NT2/D1 (cell line): ENCODE measurements at regions not wholly inside any gene's neighbourhood (a gene's known extent, or its start where the extent isn't known, plus 50 kb on each side); places are given as distances from the start of the nearest gene placed in this dataset.

ENCODE experiments used
- DNase-seq: peaks from one replicate; pipeline ENCODE4 v3.0.0-alpha.2; 2011; ENCODE audit warnings: low read depth, low spot score
- H3K27me3 ChIP-seq: 2 replicates; pipeline ENCODE4 v1.6.0; 2011; ENCODE audit warnings: mild to moderate bottlenecking; ENCODE audit not compliant: insufficient read length, insufficient read depth
- H3K36me3 ChIP-seq: 2 replicates; pipeline ENCODE4 v1.6.1; 2011; ENCODE audit warnings: mild to moderate bottlenecking, low read length, mixed read lengths; ENCODE audit not compliant: insufficient read depth, insufficient read length
- H3K4me1 ChIP-seq: 2 replicates; pipeline ENCODE4 v1.5.1; 2011; ENCODE audit not compliant: insufficient read depth, insufficient read length
- H3K4me3 ChIP-seq: 2 replicates; pipeline ENCODE4 v1.5.1; 2011; ENCODE audit warnings: low read depth; ENCODE audit not compliant: insufficient read length
- H3K9ac ChIP-seq: 2 replicates; pipeline ENCODE4 v1.6.0; 2011; ENCODE audit warnings: low read depth; ENCODE audit not compliant: insufficient read length
- H3K9me3 ChIP-seq: 2 replicates; pipeline ENCODE4 v1.5.1; 2011; ENCODE audit warnings: mild to moderate bottlenecking, low read length; ENCODE audit not compliant: insufficient read depth
- SUZ12 ChIP-seq: IDR thresholded peaks from 2 replicates; pipeline ENCODE4 v1.6.1; 2011; ENCODE audit not compliant: insufficient read length, insufficient read depth; ENCODE audit errors: extremely low read depth
- YY1 ChIP-seq: IDR thresholded peaks from 2 replicates; pipeline ENCODE4 v1.6.1; 2011; ENCODE audit not compliant: insufficient read length, insufficient read depth
- ZNF274 ChIP-seq: IDR thresholded peaks from 2 replicates; pipeline ENCODE4 v1.6.1; 2011; ENCODE audit warnings: mild to moderate bottlenecking, low read depth, low read length

- no peaks in the 10 kb centered on the region for H3K4me1 ChIP-seq
- no peak overlapping the region for H3K4me3 ChIP-seq
- peaks cover 11% of the 10 kb centered on the region; the same call in 1 of the 2 replicates for H3K9me3 ChIP-seq
- DNase-seq, result no peak
- no peak for TF ChIP-seq ZNF274
- TF ChIP-seq YY1, result no peak
- no peak for TF ChIP-seq SUZ12
- H3K27me3 ChIP-seq, result no peaks in the 10 kb centered on the region
- H3K9ac ChIP-seq, result no peak overlapping the region
- H3K36me3 ChIP-seq, result no peaks in the 10 kb centered on the region
Measured at GRCh38 chr10:52961323-52961722, 188.7 kb upstream of the MBL2 start.

GRCh38 chr10:52959810-52960209 is 187.2 kb upstream of the MBL2 start:
- Histone ChIP-seq H3K4me3 (no peak overlapping the region), H3K4me1 (no peaks in the 10 kb centered on the region), H3K9ac (no peak overlapping the region), H3K36me3 (no peaks in the 10 kb centered on the region), H3K9me3 (0 out of 2 replicates have a peak, but pooled peaks cover 3% of the 10 kb centered on the region), H3K27me3 (no peaks in the 10 kb centered on the region)
- no peak for TF ChIP-seq ZNF274
- TF ChIP-seq YY1, result no peak
- no peak for TF ChIP-seq SUZ12
- no peak for DNase-seq

- TF ChIP-seq ZNF274 (no peak), SUZ12 (no peak)
- Histone ChIP-seq H3K36me3 (no peaks in the 10 kb centered on the region), H3K9me3 (no peaks in the 10 kb centered on the region), H3K27me3 (no peaks in the 10 kb centered on the region), H3K9ac (no peak overlapping the region), H3K4me1 (no peaks in the 10 kb centered on the region), H3K4me3 (no peak overlapping the region)
- no peak for DNase-seq
Measured at GRCh38 chr10:52956861-52957260, 184.3 kb upstream of the MBL2 start.

- no peak for DNase-seq
- H3K9ac ChIP-seq, result no peak overlapping the region
- TF ChIP-seq ZNF274 (no peak), YY1 (no peak), SUZ12 (no peak)
- H3K4me3 ChIP-seq, result no peak overlapping the region
- no peaks in the 10 kb centered on the region for H3K36me3 ChIP-seq
- no peaks in the 10 kb centered on the region for H3K9me3 ChIP-seq
- no peaks in the 10 kb centered on the region for H3K4me1 ChIP-seq
- H3K27me3 ChIP-seq, result no peaks in the 10 kb centered on the region
Measured at GRCh38 chr10:52956461-52956860, 183.9 kb upstream of the MBL2 start.

- DNase-seq, result no peak
- no peaks in the 10 kb centered on the region for H3K27me3 ChIP-seq
- no peaks in the 10 kb centered on the region for H3K9me3 ChIP-seq
- H3K4me1 ChIP-seq, result no peaks in the 10 kb centered on the region
- no peak for TF ChIP-seq SUZ12
- no peak for TF ChIP-seq ZNF274
- no peak for TF ChIP-seq YY1
- no peak overlapping the region for H3K4me3 ChIP-seq
- H3K9ac ChIP-seq, result no peak overlapping the region
- H3K36me3 ChIP-seq, result no peaks in the 10 kb centered on the region
Measured at GRCh38 chr10:52955337-52955736, 182.8 kb upstream of the MBL2 start.

- no peak overlapping the region for H3K9ac ChIP-seq
- no peaks in the 10 kb centered on the region for H3K36me3 ChIP-seq
- no peak for DNase-seq
- no peaks in the 10 kb centered on the region for H3K4me1 ChIP-seq
- no peaks in the 10 kb centered on the region for H3K9me3 ChIP-seq
- no peak for TF ChIP-seq ZNF274
- no peak for TF ChIP-seq YY1
- no peak for TF ChIP-seq SUZ12
- no peaks in the 10 kb centered on the region for H3K27me3 ChIP-seq
- no peak overlapping the region for H3K4me3 ChIP-seq
Measured at GRCh38 chr10:52954407-52954806, 181.8 kb upstream of the MBL2 start.

- H3K4me1 ChIP-seq, result no peaks in the 10 kb centered on the region
- H3K9me3 ChIP-seq, result peaks cover 5% of the 10 kb centered on the region; the same call in 1 of the 2 replicates
- H3K9ac ChIP-seq, result no peak overlapping the region
- no peaks in the 10 kb centered on the region for H3K36me3 ChIP-seq
- DNase-seq, result no peak
- TF ChIP-seq YY1, result no peak
- TF ChIP-seq ZNF274, result no peak
- no peak for TF ChIP-seq SUZ12
- no peak overlapping the region for H3K4me3 ChIP-seq
- H3K27me3 ChIP-seq, result no peaks in the 10 kb centered on the region
Measured at GRCh38 chr10:52952391-52953055, 179.9 kb upstream of the MBL2 start.
